ENCODE measurements at regions not wholly inside any gene's neighbourhood (a gene's known extent, or its start where the extent isn't known, plus 50 kb on each side); places are given as distances from the start of the nearest gene placed in this dataset.

DNA sequence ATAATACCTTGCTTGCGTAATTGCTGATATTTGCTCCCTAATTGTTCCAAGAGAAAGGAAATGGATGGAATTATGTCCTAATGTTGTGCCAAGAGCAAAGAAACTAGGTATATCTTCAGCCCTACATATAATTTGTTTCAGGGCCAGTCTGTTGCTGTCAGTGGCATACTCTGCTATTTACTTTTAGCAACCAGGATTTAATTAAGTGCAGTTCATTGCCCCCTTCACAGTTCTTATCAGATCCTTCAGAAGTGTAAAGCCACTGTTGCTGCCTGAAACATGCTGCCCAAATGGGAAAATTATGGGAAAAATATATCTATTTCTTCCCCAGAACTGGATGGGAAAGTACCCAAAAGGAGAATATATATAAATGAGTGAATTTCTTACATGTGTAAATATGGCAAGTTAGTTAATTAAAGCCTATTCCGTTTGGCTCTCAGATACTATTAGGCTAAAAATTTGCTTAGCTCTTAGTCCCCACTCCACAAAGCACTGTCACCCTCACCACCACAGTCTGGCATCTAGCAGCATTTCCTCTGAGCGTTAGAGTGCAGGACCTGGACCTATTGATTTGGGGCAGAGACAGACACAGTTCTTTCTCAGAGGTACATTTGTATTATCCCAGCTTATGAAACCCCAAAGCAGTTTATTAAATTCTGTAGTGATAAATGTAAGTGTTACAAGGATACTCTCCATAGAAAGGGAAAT, 72.8 kb upstream of the DTNA start:
- TF ChIP-seq GATA3 (IDR thresholded peaks at IDR 0.05; ENCODE audit: low read depth, low read length) (no peak), GATA2 (IDR thresholded peaks at IDR 0.05; ENCODE audit: low read depth, low read length) (no peak)

DNA sequence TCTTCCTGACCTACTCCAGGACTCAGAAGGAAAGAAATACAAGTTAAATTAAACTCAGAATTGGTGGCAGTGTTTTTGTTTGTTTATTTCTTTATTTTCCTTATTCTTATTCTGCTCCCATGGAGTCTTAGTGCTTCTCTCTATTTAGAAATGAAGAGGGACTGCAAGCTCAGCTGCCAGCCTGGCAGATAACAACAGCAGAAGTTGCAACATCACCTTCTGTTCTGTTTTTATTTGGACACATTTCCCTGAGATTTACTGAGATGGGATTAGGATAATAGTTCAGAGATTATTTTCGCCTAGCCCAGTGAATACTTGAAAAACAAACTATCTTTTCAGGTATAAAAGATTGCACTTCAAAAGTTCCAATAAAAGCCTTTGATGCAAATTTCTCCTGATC, 70.4 kb upstream of the DTNA start:
- no peak for TF ChIP-seq GATA3 (IDR thresholded peaks at IDR 0.05; ENCODE audit: low read depth, low read length)
- TF ChIP-seq GATA2 (IDR thresholded peaks at IDR 0.05; ENCODE audit: low read depth, low read length): no peak

DNA sequence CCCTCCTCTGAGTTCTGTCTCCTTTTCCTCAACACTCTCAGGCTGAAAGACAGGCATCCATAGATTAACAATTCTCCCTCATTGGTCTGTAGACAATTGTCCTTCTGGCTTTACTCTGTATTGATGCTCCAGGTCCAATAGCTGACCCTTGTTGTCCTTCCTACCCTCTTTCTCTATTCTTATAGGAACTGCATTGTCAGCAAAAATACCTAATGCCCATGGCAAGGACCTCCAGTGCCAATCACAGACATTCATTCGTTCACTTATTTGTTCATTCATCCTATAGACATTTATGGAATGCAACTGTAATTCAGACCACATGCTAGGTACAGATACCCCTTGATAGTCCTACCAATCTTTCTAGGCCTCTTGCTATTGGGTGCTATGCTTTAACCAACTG, 69.8 kb upstream of the DTNA start:
- TF ChIP-seq GATA3 (IDR thresholded peaks at IDR 0.05; ENCODE audit: low read depth, low read length) (no peak), GATA2 (IDR thresholded peaks at IDR 0.05; ENCODE audit: low read depth, low read length) (no peak)

DNA sequence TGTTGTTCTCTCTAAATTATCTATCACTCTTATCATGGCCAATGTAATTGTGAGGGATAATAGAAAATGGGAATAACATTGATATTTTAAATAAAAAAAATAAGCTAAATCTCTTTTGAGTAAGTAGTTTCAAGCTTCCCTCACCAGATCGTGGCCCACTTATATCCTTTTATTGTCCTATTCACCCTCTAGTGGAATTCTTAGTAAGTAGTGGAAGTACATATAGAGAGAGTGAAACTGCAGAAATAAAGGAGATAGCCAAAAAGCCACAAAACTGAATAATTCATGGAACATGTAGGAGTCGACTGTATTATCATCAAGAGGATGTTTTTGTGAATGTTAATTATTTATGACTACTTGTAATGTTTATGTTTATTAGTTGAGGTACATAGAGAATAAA, 66.1 kb upstream of the DTNA start:
- TF ChIP-seq GATA3 (IDR thresholded peaks at IDR 0.05; ENCODE audit: low read depth, low read length) (no peak), GATA2 (IDR thresholded peaks at IDR 0.05; ENCODE audit: low read depth, low read length) (no peak)

DNA sequence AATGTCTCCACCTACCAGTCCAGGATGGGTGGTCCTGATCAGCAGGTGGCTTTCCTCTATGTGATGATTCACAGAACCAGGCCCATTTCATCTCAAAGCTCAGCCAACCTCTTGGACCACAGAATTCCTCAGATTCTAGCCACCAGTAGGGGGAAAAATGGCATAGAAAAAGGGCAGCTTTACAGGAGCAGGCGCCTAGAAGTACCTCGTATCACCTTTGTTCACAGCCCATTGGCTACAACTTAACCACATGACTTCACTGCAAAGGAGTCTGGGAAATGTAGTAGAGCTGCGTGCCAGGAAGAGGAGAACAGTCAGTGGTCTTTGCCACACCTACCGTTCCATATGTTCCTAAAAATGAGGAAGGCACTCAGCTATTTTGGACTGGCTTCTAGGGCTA, 62.8 kb upstream of the DTNA start:
- no peak for TF ChIP-seq GATA3 (IDR thresholded peaks at IDR 0.05; ENCODE audit: low read depth, low read length)
- no peak for TF ChIP-seq GATA2 (IDR thresholded peaks at IDR 0.05; ENCODE audit: low read depth, low read length)

DNA sequence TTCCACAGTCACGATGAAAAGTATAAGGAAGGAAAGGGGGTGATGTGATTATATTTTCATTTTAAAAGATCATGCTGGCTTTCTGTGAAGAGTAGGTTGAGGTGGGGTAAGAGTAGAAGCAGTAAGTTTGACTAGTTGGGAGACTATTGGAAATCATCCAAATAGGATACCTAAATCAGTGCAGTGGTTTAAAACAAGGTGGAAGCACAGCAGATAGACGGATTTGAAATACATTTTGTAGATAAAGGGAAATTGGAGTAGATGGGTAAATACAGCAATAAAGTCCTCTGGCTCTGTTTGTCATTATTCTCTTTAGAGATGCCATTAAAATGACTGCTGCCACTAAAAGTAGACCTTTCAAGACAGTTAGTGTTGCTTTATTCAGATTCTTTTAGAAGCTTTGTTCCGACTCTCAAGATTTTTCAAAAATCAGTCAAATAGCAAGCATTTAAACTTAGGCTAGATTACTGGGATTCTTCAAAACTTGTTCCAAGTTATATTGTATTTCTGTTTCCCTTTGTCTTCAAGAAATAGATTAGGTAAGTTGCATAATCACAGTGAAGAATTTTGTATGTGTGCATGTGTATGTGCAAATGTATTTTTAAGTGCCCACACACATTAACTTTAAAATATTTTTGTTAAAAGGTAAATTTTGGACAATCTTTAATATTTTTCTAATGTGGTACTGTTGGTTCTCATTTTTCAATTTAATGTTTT, 61.7 kb upstream of the DTNA start:
- TF ChIP-seq GATA2 (IDR thresholded peaks at IDR 0.05; ENCODE audit: low read depth, low read length): no peak
- TF ChIP-seq GATA3 (IDR thresholded peaks at IDR 0.05; ENCODE audit: low read depth, low read length): no peak

DNA sequence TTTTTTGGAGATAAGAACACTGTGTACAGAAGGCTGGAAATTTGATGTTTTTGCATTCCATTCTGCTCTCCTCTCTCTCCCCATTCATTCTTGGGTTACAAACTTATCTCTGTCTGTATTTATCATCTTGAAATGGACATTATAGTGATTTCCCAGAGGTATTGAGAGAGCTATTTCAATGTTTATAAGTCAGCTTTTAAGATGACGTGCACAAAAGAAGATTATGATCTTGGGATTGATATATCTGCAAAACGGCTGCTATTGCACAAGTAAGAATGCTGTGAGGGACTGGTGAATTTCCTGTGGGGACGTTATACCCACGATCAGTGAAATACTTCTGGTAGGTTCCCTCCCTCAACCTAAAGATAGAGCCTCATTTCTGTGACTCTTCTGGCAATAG, 61.0 kb upstream of the DTNA start:
- TF ChIP-seq GATA3 (IDR thresholded peaks at IDR 0.05; ENCODE audit: low read depth, low read length) (no peak), GATA2 (IDR thresholded peaks at IDR 0.05; ENCODE audit: low read depth, low read length) (no peak)

DNA sequence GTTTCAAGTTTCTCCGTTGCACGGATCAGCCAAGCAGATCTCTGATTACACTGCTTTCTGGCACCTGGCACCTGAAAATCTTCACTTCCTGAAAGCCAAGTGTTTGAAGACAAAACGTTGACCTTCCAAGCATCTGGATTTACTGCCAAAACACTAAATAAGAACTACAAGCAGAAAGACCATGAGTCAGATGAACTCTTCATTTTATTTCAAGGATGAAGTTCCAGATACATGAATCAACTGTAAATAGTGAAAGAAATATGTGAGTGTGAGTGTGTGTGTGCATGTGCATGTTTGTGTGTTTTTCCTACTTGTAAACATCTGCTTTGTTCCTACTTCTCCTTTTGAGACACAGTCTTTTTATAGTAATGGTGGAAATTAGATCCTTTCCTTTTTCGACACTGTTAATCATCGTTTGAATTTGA, 60.0 kb upstream of the DTNA start:
- no peak for TF ChIP-seq GATA3 (IDR thresholded peaks at IDR 0.05; ENCODE audit: low read depth, low read length)
- no peak for TF ChIP-seq GATA2 (IDR thresholded peaks at IDR 0.05; ENCODE audit: low read depth, low read length)

DNA sequence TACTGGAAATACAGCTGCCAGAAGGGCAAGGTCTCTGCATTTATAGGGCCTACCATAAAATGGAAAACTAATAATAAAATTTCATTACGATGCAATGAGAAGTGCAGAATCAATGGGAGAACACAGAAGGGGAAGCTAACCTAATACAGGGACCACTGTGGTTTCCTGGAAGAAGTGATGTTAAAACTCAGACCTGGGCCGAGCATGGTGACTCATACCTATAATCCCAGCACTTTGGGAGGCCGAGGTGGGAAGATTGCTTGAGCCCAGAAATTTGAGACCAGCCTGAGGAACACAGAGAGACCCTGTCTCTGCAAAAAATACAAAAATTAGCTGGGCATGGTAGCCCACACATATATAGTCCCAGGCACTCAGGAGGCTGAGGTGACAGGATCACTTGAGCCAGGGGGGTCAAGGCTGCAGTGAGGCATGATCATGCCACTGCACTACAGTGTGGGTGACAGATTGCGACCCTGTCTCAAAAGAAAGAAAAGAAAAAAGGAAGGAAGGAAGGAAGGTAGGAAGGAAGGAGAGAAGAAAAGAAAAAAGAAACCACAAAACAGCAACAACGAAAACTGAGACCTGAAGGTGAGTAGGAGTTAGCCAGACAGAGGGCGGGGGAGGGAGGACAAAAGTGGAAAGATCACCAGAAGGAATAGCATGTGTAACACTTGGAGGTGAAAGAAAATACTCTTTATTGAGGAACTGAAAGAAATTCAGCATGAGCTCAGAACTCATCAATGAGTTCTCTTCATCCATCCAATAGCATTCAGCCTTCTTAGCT, 58.3 kb upstream of the DTNA start:
- TF ChIP-seq GATA3 (IDR thresholded peaks at IDR 0.05; ENCODE audit: low read depth, low read length) (no peak), GATA2 (IDR thresholded peaks at IDR 0.05; ENCODE audit: low read depth, low read length) (no peak)

DNA sequence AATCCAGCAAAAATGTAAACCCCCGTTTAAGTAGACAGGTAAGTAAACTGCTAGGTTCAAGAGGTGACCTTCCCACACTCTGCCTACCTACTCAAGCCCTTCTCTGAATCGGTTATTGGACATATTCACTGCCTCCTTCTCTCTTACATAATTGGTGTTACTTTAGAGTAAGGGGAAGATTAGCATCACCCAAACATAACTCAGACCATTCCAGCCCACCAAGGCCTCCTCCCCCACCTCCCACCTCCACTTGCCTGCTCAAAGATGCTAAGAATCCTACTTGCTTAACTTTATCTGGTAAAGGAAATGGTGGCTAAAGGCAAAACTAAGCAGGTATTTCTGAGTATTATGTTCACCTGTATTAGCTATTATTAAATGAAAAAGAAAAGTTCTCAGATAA, 55.0 kb upstream of the DTNA start:
- TF ChIP-seq GATA3 (IDR thresholded peaks at IDR 0.05; ENCODE audit: low read depth, low read length): no peak
- TF ChIP-seq GATA2 (IDR thresholded peaks at IDR 0.05; ENCODE audit: low read depth, low read length): no peak

DNA sequence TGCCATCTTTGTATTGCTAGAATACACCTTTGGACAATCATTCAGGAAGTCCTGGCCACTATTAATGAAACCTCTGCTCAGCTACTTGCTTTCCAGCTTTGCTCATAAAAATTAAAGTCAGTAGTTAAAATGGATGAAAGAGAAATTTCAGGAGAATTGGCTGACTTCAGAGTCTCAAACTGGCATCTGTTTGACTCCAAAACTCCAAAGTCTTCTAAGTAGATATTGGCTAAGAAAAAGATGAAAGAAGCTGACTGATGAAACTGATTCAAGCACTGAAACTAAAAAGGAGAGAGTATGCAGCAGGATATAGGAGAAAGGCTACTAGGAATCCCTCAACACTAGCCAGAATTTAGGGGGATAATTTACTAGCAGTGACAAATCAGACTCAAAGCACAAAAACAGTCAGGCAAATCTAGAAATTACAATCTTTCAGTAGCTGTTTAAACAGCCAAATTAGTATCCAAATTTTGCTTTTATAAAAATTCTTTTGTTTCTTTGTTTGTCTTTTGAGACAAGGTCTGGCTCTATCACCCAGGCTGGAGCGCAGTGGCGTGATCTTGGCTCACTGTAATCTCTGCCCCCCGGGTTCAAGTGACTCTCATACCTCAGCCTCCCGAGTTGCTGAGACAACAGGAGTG, 52.1 kb upstream of the DTNA start:
- no peak for TF ChIP-seq GATA3 (IDR thresholded peaks at IDR 0.05; ENCODE audit: low read depth, low read length)
- no peak for TF ChIP-seq GATA2 (IDR thresholded peaks at IDR 0.05; ENCODE audit: low read depth, low read length)

DNA sequence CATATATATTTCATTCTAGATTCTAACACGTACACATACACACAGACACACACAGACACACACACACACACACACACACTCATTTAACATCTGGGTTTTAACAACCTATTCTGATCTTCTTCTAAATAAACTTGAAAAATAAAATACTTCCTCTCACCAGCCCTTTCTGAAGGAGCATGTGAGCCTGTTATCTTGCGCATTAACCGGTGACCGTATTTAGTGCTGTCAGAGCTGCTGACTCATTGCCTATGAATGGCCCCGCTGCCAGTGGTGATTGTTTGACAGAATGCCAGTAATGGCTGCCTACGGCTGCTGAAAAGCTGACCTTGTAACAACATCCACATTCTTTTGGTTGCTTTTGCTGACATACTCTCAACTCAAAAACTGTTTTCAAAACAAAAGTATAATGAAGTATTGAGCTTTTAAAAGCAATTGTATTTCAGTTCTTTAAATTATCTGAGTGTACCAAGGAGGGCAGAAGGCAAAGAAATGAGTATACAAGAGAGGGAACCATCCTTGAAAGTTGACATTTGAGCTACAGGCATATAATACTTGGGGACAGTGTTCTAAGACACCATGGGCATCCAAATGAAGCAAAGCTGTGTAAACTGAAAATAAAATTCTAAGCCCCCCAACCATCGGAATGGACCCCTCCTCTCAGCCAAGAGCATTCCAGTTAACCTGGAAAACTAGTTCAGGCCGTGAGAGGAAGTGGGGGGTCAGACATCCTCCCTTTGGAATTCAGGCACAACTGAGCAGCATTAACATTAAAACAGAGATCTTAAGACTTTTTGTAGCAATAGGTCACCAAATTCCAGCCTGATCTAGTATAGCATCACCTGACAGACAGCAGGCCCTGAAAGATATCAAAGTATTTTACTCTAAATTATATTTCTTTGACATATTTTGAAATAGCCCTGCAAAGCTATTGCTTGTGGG, 50.2 kb upstream of the DTNA start:
- TF ChIP-seq GATA3 (IDR thresholded peaks at IDR 0.05; ENCODE audit: low read depth, low read length) (no peak), GATA2 (IDR thresholded peaks at IDR 0.05; ENCODE audit: low read depth, low read length) (no peak)
